ENCODE measurements at regions not wholly inside any gene's neighbourhood (a gene's known extent, or its start where the extent isn't known, plus 50 kb on each side); places are given as distances from the start of the nearest gene placed in this dataset.
A peak's percentile ranks its signal among the peaks of the same experiment; 100 is the strongest.
"Not testable (repeated sequence)": the region's sequence is repeated elsewhere in the genome, so short reads cannot be mapped to it uniquely, and the experiment has no call there.

DNA sequence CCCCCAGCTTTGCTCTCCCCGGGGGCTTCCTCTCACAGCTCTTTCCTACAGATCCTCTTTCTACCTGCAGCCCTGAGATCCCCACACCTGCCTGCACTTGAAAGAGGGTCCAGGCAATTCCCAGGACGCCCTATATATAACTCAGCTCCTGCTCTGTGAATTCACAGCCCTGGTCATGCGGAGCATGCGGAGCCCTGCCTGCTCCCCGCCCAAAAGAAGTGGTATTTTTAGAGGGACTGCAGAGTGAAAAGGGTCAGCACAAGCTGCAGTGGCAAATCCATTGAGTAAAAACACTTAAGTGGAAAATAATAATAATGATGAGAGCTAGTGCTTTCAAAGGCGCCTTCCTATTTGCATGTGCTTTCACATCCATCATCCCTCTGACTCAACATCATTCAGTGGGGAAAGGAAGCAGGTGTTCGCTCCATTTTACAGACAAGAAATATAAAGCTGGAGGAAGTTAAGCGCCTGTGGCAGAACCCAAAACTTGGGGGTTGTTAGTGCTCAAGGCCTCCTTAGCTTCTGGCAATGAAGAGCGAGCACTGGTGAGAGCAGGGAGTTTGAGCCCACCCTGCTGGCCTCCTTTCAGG is 76.3 kb upstream of the LIPC start:
- ATAC-seq (ENCODE audit: low read depth in 2 of 2) (no peak), DNase-seq (no peak)
- Mint-ChIP-seq H3K36me3 (no peaks in the 10 kb centered on the region), H3K27ac (no peak overlapping the region), H3K9me3 (no peaks in the 10 kb centered on the region), H3K4me3 (no peak overlapping the region), H3K27me3 (peaks cover 5 to 32% (median 23%) of the 10 kb centered on the region in 3 donors), H3K4me1 (no peaks in the 10 kb centered on the region)

DNA sequence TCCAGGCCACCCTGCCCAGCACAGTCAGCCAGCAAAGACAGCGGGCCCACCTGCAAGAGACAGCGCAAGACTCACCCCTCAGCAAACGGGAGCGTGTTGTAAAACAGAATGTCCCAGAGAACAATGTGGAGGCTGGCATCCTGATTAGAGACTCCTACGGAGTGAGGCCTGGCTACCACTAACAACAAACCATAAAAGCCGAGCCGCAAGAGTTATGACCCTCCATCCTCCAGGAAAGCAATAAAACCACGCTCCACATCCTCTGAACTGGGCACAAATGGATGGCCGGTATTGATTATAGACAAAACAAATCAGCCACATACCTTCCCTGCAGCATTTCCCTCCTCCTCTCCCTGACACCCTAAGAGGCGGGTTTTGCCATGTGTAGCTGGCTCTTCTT is 75.8 kb upstream of the LIPC start:
- Mint-ChIP-seq H3K4me1 (no peaks in the 10 kb centered on the region), H3K9me3 (no peaks in the 10 kb centered on the region), H3K27ac (no peak overlapping the region), H3K27me3 (peaks cover 8 to 37% (median 23%) of the 10 kb centered on the region in 3 donors), H3K4me3 (no peak overlapping the region), H3K36me3 (no peaks in the 10 kb centered on the region)
- no peak for DNase-seq
- no peak for ATAC-seq (ENCODE audit: low read depth in 2 of 2)

DNA sequence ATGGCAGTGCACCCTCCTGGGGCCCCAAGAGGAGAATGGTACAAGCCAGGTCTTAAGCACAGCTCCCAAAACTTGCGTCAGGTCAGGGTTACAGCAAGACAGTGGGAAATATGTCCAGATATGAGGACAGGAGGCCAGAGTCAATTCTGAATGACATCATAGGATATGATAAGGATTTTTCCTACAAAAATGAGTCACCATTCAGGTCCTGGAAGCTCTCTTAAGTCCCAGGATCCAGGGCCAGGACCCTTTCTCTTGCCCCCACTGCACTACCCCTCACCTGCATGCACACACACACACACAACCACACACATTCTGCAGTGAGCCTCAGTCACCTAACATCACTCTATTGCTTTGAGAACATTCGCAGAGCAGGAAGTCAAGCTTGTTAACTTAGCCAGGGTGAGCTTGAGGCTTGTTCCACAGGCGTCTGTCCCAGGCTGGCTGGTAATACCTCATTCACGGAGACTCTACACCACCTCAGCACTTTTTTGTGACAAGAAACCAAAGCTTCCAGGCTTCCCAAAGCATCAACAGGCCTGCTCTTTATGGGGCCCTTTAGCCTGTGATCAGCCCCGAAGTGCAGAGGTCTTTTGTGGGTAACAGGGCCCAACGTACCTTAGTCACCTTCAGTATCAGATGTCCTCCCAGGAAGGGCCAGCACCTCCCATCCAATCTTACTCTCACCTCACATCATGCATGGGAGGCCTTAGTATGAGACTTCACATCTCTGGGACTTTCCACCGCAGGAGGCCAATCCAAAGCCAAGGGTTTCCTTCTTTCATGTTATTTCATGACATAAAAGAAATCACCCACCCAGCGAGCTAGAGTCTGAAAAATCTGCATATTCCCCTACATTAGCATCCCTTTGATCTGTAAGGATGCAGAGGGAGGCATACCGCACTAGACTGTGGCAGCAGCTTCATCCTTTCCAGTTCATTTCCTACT is 74.0 kb upstream of the LIPC start:
- no peak overlapping the region for H3K4me3 Mint-ChIP-seq
- DNase-seq = no peak
- no peaks in the 10 kb centered on the region for H3K9me3 Mint-ChIP-seq
- no peaks in the 10 kb centered on the region for H3K4me1 Mint-ChIP-seq
- peaks cover 12 to 46% (median 17%) of the 10 kb centered on the region in 3 donors for H3K27me3 Mint-ChIP-seq
- no peak for ATAC-seq (ENCODE audit: low read depth in 2 of 2)
- H3K36me3 Mint-ChIP-seq = no peaks in the 10 kb centered on the region
- H3K27ac Mint-ChIP-seq = peak overlapping the region in 1 of 6 donors; percentile 30

DNA sequence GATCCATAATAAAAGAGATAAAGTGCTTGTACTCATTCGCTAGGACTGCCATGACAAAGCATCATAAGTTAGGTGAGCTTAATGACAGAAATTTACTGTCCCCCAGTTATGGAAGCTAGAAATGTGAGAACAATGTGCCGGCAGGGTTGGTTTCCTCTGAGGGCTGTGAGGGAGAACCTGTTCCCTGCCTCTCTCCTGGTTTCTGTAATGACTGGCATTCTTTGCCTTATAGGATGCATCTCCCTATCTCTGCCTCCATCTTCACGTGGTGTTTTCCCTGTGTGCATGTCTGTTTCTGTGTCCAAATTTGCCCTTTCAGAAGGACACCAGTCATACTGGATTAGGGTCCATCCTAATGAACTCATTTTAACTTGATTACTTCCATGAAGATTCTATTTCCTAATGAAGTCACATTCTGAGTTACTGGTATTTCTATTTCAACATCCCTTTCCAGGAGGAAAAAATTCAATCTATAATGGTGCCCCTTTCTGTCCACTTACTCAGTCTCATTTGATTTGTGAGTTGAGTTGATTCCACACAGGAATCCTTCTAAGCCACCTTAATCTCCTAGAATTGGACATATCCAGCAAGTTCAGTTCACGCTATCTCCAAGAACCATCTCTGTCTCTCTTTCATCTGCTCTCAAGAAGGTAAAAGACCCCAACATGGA is 71.2 kb upstream of the LIPC start:
- H3K27ac Mint-ChIP-seq = no peak overlapping the region
- ATAC-seq (ENCODE audit: low read depth in 2 of 2) (no peak), DNase-seq (no peak)
- H3K4me1 Mint-ChIP-seq = no peaks in the 10 kb centered on the region
- no peak overlapping the region for H3K4me3 Mint-ChIP-seq
- no peaks in the 10 kb centered on the region for H3K36me3 Mint-ChIP-seq
- H3K27me3 Mint-ChIP-seq = peaks cover 5 to 36% (median 12%) of the 10 kb centered on the region in 3 donors
- H3K9me3 Mint-ChIP-seq = peaks cover 0 to 9% (median 4%) of the 10 kb centered on the region in 7 donors

DNA sequence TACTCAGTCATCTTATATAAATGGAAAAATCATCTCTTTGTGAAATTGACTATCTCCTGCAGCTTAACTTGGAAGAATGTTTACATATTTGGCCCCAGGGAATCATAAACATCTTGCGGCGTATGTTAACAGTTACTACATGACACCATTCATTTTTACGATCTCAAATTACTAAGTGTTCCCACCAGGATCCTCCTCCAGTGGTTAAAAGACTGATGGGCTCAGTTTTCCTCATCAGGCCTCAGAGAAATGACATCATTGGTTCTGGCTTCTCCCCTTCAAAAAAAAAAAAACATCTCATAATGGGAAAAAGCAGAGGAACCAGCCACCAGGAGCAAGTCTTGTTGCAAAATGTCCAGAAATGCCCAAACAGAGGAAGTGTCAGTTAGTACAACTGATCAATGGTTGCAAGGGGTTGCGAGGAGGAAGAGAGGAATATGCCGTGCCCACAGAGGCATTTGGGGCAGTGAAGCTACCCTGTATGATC is 70.5 kb upstream of the LIPC start:
- DNase-seq = no peak
- Mint-ChIP-seq H3K4me3 (no peak overlapping the region), H3K27me3 (peaks cover 5 to 35% (median 12%) of the 10 kb centered on the region in 3 donors), H3K4me1 (no peaks in the 10 kb centered on the region), H3K27ac (no peak overlapping the region), H3K36me3 (no peaks in the 10 kb centered on the region), H3K9me3 (peaks cover 0 to 9% (median 4%) of the 10 kb centered on the region in 7 donors)
- no peak for ATAC-seq (ENCODE audit: low read depth in 2 of 2)

DNA sequence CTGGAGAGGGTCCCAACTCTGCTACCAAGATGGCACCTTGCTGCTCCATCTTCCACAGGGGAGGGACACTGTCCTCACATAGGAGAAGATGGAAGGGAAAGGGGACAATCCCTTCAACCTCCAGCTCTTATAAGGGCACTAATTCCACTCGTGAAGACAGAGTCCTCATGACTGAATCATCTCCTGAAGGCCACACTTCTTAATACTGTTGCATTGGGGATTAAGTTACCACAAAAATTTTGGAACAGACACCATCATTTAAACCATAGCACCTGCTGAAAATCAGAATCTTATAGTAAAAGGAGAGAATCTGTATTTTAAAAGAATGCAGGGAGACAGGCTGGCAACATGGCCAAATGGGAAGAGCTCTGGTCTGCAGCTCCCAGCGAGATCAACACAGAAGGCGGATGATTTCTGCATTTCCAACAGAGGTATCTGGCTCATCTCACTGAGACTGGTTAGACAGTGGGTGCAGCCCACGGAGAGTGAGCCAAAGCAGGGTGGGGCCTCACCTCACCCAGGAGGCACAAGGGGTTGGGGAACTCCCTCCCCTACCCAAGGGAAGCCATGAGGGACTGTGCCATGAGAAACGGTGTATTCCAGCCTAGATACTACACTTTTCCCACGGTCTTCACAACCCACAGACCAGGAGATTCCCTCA is 69.4 kb upstream of the LIPC start:
- ATAC-seq (ENCODE audit: low read depth in 2 of 2) = no peak
- DNase-seq = no peak
- Mint-ChIP-seq H3K27ac (no peak overlapping the region), H3K36me3 (no peaks in the 10 kb centered on the region), H3K4me1 (no peaks in the 10 kb centered on the region), H3K9me3 (peaks cover 0 to 9% (median 4%) of the 10 kb centered on the region in 7 donors), H3K4me3 (no peak overlapping the region), H3K27me3 (peaks cover 5 to 35% (median 12%) of the 10 kb centered on the region in 3 donors)

DNA sequence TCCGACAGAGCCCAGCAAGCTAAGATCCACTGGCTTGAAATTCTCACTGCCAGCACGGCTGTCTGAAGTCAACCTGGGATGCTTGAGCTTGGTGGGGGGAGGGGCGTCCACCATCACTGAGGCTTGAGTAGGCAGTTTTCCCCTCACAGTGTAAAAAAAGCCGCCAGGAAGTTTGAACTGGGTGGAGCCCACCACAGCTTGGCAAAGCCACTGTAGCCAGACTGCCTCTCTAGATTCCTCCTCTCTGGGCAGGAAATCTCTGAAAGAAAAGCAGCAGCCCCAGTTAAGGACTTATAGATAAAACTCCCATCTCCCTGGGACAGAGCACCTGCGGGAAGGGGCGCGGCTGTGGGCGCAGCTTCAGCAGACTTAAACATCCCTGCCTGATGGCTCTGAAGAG is 68.7 kb upstream of the LIPC start:
- H3K27ac Mint-ChIP-seq, H3K9me3 Mint-ChIP-seq: not testable (repeated sequence)

DNA sequence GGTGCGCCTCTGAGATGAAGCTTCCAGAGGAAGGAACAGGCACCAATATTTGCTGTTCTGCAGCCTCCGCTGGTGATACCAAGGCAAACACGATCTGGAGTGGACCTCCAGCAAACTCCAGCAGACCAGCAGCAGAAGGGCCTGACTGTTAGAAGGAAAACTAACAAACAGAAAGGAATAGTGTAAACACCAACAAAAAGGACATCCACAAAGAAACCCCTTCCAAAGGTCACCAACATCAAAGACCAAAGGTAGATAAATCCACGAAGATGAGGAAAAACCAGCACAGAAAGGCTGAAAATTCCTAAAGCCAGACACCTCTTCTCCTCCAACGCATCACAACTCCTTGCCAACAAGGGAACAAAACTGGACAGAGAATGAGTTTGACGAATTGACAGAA is 68.1 kb upstream of the LIPC start:
- H3K9me3 Mint-ChIP-seq; H3K27ac Mint-ChIP-seq; H3K4me1 Mint-ChIP-seq; ATAC-seq (ENCODE audit: low read depth in 2 of 2); H3K36me3 Mint-ChIP-seq; H3K4me3 Mint-ChIP-seq; DNase-seq: not testable (repeated sequence)
- H3K27me3 Mint-ChIP-seq = peaks cover 5 to 35% (median 12%) of the 10 kb centered on the region in 3 donors

More for the DNA sequence above, 68.7 kb upstream of the LIPC start:
- H3K27me3 Mint-ChIP-seq = peaks cover 5 to 35% (median 12%) of the 10 kb centered on the region in 3 donors
- DNase-seq; H3K4me3 Mint-ChIP-seq; H3K36me3 Mint-ChIP-seq; H3K4me1 Mint-ChIP-seq; ATAC-seq (ENCODE audit: low read depth in 2 of 2): not testable (repeated sequence)

DNA sequence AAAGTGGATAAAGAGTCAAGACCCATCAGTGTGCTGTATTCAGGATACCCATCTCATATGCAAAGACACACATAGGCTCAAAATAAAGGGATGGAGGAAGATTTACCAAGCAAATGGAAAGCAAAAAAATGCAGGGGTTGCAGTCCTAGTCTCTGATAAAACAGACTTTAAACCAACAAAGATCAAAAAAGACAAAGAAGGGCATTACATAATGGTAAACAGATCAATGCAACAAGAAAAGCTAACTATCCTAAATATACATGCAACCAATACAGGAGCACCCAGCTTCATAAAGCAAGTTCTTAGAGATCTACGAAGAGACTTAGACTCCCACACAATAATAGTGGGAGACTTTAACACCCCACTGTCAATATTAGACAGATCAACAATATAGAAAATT is 66.7 kb upstream of the LIPC start:
- not testable (repeated sequence) for DNase-seq; H3K27ac Mint-ChIP-seq; H3K4me1 Mint-ChIP-seq; H3K9me3 Mint-ChIP-seq; H3K36me3 Mint-ChIP-seq; ATAC-seq (ENCODE audit: low read depth in 2 of 2); H3K4me3 Mint-ChIP-seq
- H3K27me3 Mint-ChIP-seq = peaks cover 0 to 27% (median 8%) of the 10 kb centered on the region in 3 donors

DNA sequence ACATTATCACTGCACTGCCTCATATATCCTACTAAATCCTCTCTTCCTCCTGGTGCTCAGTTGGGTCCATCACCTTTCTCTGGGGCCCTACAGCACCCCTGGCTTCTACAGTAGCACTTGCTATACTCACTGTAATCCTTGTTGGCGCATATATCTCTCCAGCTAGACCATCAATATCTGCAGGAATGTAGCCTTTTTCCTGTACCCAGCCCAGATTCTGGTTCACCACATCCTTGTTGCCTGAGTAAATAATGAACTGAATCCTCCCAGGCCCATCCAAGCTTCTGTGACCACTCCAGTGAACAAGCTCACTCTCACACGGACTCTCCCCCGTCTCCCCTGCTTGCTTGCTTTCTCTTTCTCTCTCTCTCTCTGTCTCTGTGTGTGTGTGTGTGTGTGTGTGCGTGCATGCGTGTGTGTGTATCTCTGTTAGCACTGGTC is 62.5 kb upstream of the LIPC start:
- H3K36me3 Mint-ChIP-seq = no peaks in the 10 kb centered on the region
- no peak overlapping the region for H3K27ac Mint-ChIP-seq

DNA sequence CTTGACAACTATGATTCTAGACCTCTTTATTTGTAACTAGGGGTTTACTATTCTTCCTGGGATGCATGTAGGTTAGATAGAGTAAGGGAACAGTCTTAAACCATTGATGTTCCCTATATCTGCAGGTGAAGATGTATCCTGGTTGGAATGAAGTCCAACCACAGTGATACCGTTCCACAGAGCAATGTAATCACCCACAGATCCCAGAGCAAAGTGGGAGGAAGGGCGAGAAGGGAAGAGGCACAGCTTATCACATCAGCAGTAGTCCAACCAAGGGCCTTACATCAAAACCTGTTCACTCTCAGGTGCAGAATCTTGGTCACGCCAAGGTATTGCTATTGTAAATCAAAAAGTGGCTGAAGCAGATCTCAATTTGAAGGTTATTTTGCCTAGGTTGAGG is 61.8 kb upstream of the LIPC start:
- no peak for ATAC-seq (ENCODE audit: low read depth in 2 of 2)
- H3K27me3 Mint-ChIP-seq = no peaks in the 10 kb centered on the region
- DNase-seq = no peak
- H3K4me1 Mint-ChIP-seq = peaks cover 3 to 6% (median 6%) of the 10 kb centered on the region in 3 donors
- peaks cover 1 to 15% (median 15%) of the 10 kb centered on the region in 7 donors for H3K9me3 Mint-ChIP-seq
- H3K27ac Mint-ChIP-seq = no peak overlapping the region
- no peak overlapping the region for H3K4me3 Mint-ChIP-seq
- H3K36me3 Mint-ChIP-seq = no peaks in the 10 kb centered on the region

More for the DNA sequence above, 62.5 kb upstream of the LIPC start:
- Mint-ChIP-seq H3K9me3 (peaks cover 2 to 19% (median 15%) of the 10 kb centered on the region in 7 donors), H3K4me1 (peaks cover 3 to 6% (median 6%) of the 10 kb centered on the region in 3 donors), H3K4me3 (no peak overlapping the region), H3K27me3 (no peaks in the 10 kb centered on the region)
- ATAC-seq (ENCODE audit: low read depth in 2 of 2) (no peak), DNase-seq (no peak)

DNA sequence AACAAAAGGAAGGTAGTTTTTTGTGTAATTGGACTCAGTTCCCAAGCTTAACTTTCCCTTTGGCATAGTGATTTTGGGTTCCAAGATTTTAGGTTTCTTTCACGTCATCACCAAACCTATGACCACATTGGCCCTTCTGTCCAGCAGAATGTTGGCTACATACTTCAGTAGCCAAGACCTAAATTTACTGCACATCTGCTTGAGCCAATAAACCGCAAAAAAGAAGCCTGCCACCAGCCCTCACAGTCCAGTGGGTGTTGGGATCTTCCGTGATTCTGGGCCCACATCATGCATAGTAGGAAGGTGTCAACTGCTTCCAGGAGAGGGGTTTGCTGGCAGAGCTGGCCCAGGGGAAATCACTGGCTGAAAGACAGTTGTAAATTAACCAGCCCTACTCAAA is 57.6 kb upstream of the LIPC start:
- Mint-ChIP-seq H3K36me3 (peaks cover 0 to 10% of the 10 kb centered on the region in 2 donors), H3K4me1 (peaks cover 2 to 6% (median 4%) of the 10 kb centered on the region in 3 donors), H3K9me3 (peaks cover 0 to 22% (median 14%) of the 10 kb centered on the region in 7 donors), H3K27me3 (peaks cover 0 to 12% (median 0%) of the 10 kb centered on the region in 3 donors), H3K4me3 (no peak overlapping the region), H3K27ac (no peak overlapping the region)
- ATAC-seq (ENCODE audit: low read depth in 2 of 2) = no peak
- DNase-seq = no peak

DNA sequence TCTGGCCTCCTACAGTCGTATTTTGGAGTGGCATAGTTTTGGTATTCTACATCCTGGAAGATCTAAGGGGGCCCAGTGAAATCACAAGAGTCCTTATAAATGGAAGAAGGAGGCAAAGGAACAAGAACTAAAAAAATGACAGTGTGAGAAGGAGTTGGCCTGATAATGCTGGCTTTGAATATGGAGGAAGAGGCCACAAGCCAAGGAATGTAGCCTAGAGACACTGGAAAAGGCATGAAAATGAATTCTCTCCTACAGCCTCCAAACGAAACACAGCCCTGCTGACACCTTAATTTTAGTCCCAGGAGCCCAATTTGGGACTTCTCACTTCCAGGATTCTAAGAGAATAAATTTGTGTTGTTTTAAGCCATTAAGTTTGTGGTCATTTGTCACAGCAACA is 54.6 kb upstream of the LIPC start:
- Mint-ChIP-seq H3K27ac (no peak overlapping the region), H3K9me3 (peaks cover 0 to 12% (median 9%) of the 10 kb centered on the region in 7 donors), H3K4me3 (no peak overlapping the region), H3K27me3 (peaks cover 0 to 12% (median 0%) of the 10 kb centered on the region in 3 donors), H3K36me3 (peaks cover 0 to 10% of the 10 kb centered on the region in 2 donors), H3K4me1 (no peaks in the 10 kb centered on the region)
- DNase-seq (no peak), ATAC-seq (ENCODE audit: low read depth in 2 of 2) (no peak)
